B cell (primary cell): ENCODE measurements at regions not wholly inside any gene's neighbourhood (a gene's known extent, or its start where the extent isn't known, plus 50 kb on each side); places are given as distances from the start of the nearest gene placed in this dataset.

Experiments
- ATAC-seq: fragments of 200-7000 bp; cut with Tn5 transposase; one replicate; pipeline ENCODE4 v1.10.0; 2021; ENCODE audit warnings: low read depth, mild to moderate bottlenecking, moderate number of reproducible peaks, moderate library complexity
- CTCF ChIA-PET: fragments of 350-600 bp; sonication (Branson Sonifier 250); formaldehyde crosslinking; loops from one replicate; lab custom pipeline; 2021; ENCODE audit warnings: antibody characterized with exemption, inconsistent platforms; lab: Charles Lee
- POLR2A ChIA-PET: fragments of 350-600 bp; sonication (Branson Sonifier 250); formaldehyde crosslinking; loops from one replicate; lab custom pipeline; 2021; ENCODE audit warnings: antibody characterized with exemption; lab: Charles Lee
- DNase-seq: peaks from one replicate; pipeline ENCODE4 v3.0.0; 2013
- H2AFZ ChIP-seq: 2 replicates; pipeline ENCODE4 v1.6.1; 2012; ENCODE audit warnings: mild to moderate bottlenecking, low read depth, low read length; ENCODE audit not compliant: insufficient read depth, poor library complexity, severe bottlenecking
- H3K27ac ChIP-seq, 2 donors: 1 replicate in 1 of 2; 2 replicates in 1 of 2; pipeline ENCODE4 v1.5.1; 2012 to 2013; ENCODE audit warnings: low read length in 2 of 2, mild to moderate bottlenecking in 2 of 2, moderate library complexity in 1 of 2
- H3K27me3 ChIP-seq, 4 experiments: fragments of 200-600 bp in 1 of 4; sonication (generic) in 1 of 4; replicated peaks in 1 of 4; 1 replicate in 2 of 4; 2 replicates in 2 of 4; pipeline versions ENCODE4 v1.6.1 to v1.7.0; 2013 to 2016; ENCODE audit warnings: low read length in 3 of 4, mild to moderate bottlenecking in 2 of 4, mixed read lengths in 1 of 4, moderate library complexity in 1 of 4; ENCODE audit not compliant: insufficient read depth in 4 of 4, control insufficient read depth in 3 of 4; ENCODE audit errors: control extremely low read depth in 1 of 4
- H3K36me3 ChIP-seq, 2 experiments: replicated peaks in 1 of 2; 1 replicate in 1 of 2; 2 replicates in 1 of 2; pipeline versions ENCODE4 v1.6.1 to v1.7.1; 2013; ENCODE audit warnings: low read length in 1 of 2; ENCODE audit not compliant: insufficient read depth in 2 of 2, control insufficient read depth in 1 of 2; ENCODE audit errors: control extremely low read depth in 1 of 2, extremely low read depth in 1 of 2
- H3K4me1 ChIP-seq, 2 donors: fragments of 200-600 bp in 1 of 2; sonication (generic) in 1 of 2; 1 replicate in 1 of 2; 2 replicates in 1 of 2; pipeline versions ENCODE4 v1.5.1 to v1.6.1; 2013 to 2017; ENCODE audit warnings: low read length in 2 of 2; ENCODE audit not compliant: control insufficient read depth in 2 of 2, insufficient read depth in 2 of 2
- H3K4me2 ChIP-seq: replicated peaks from 2 replicates; pipeline ENCODE3; 2012; ENCODE audit warnings: mild to moderate bottlenecking, low read depth, low read length; ENCODE audit not compliant: poor library complexity, severe bottlenecking
- H3K4me3 ChIP-seq, 5 experiments: fragments of 200-600 bp in 1 of 5; sonication (generic) in 1 of 5; 1 replicate in 3 of 5; 2 replicates in 2 of 5; pipeline versions ENCODE4 v1.5.1 to v1.7.0; 2011 to 2016; ENCODE audit warnings: low read length in 4 of 5, mild to moderate bottlenecking in 4 of 5, low read depth in 2 of 5, control low read depth in 1 of 5, moderate library complexity in 1 of 5; ENCODE audit not compliant: insufficient read depth in 1 of 5; ENCODE audit errors: control extremely low read depth in 1 of 5, extremely low read depth in 1 of 5
- H3K79me2 ChIP-seq: fragments of 200-600 bp; sonication (generic); one replicate; pipeline ENCODE4 v1.6.0; 2016; ENCODE audit warnings: low read length; ENCODE audit not compliant: control insufficient read depth, insufficient read depth
- H3K9ac ChIP-seq: fragments of 200-600 bp; sonication (generic); 2 replicates; pipeline ENCODE4 v1.6.1; 2017; ENCODE audit warnings: mild to moderate bottlenecking, low read length, moderate library complexity
- H3K9me3 ChIP-seq, 3 donors: one replicate each; pipeline versions ENCODE4 v1.6.1 to v1.7.1; 2013; ENCODE audit warnings: low read length in 2 of 3; ENCODE audit not compliant: control insufficient read depth in 2 of 3, insufficient read depth in 1 of 3; ENCODE audit errors: control extremely low read depth in 1 of 3
- H4K20me1 ChIP-seq: 2 replicates; pipeline ENCODE4 v1.6.0; 2012; ENCODE audit warnings: mild to moderate bottlenecking, low read length; ENCODE audit not compliant: insufficient read depth, control insufficient read depth, poor library complexity, severe bottlenecking
- H3K27ac Mint-ChIP-seq: one replicate; pipeline ENCODE4 v1.8.0; 2021; ENCODE audit warnings: mixed read lengths
- H3K27me3 Mint-ChIP-seq: one replicate; pipeline ENCODE4 v1.8.0; 2021; ENCODE audit warnings: mixed read lengths
- H3K4me1 Mint-ChIP-seq: one replicate; pipeline ENCODE4 v1.8.0; 2021; ENCODE audit warnings: mixed read lengths
- H3K4me3 Mint-ChIP-seq: one replicate; pipeline ENCODE4 v1.8.0; 2021; ENCODE audit warnings: mixed read lengths
- H3K9me3 Mint-ChIP-seq: one replicate; pipeline ENCODE4 v1.8.0; 2022; ENCODE audit warnings: mixed read lengths; ENCODE audit not compliant: insufficient read depth
- EZH2 ChIP-seq: IDR thresholded peaks from 2 replicates; pipeline ENCODE4 v1.6.1; 2012; ENCODE audit warnings: borderline replicate concordance, low read depth, mild to moderate bottlenecking, moderate library complexity, low read length; ENCODE audit not compliant: insufficient read depth, poor library complexity, severe bottlenecking
- WGBS: methylation state at CpG from one replicate; pipeline ENCODE4 v1.1.5; 2013; ENCODE audit warnings: missing lambda C conversion rate; ENCODE audit not compliant: insufficient coverage; 5-methylcytosine and 5-hydroxymethylcytosine counted together
- intact Hi-C: fragments of 100-400 bp; cut with micrococcal nuclease; formaldehyde crosslinking; loops from one replicate; pipeline ENCODE4 v1.10.0; 2022
- TF ChIP-seq, protein P1 (sequence below): fragments of 200-600 bp; IDR thresholded peaks from one replicate; pipeline ENCODE4 v1.8.0; 2022; ENCODE audit warnings: antibody characterized with exemption, mild to moderate bottlenecking

DNA sequence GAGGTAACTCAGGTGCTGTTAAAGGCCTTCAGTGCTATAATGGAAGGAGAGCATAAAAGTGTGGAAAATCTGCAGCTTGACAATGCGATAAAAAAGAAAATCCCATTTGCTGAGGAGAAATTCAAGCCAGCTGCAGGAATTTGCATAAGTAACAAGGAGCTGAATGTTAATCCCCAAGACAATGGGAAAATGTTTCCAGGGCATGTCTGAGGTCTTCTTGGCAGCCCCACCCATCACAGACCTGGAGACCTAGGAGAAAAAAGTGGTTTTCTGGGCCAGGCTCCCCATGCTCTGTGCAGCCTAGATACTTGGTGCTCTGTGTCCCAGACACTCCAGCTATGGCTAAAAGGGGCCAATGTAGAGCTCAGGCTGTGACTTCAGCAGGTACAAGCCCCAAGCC, 1159.6 kb downstream of the CDH18 start:
- Histone ChIP-seq H3K4me2 (no peak overlapping the region), H2AFZ (no peak overlapping the region), H3K79me2 (no peaks in the 10 kb centered on the region), H3K4me1 (no peaks in the 10 kb centered on the region), H3K9ac (no peak overlapping the region), H4K20me1 (no peaks in the 10 kb centered on the region), H3K36me3 (no peaks in the 10 kb centered on the region), H3K9me3 (no peaks in the 10 kb centered on the region), H3K27ac (no peak overlapping the region), H3K4me3 (no peak overlapping the region), H3K27me3 (no peaks in the 10 kb centered on the region)
- ATAC-seq: no peak
- H3K27ac Mint-ChIP-seq: no peak overlapping the region
- no peaks in the 10 kb centered on the region for H3K9me3 Mint-ChIP-seq
- no peak for TF ChIP-seq EZH2
- TF ChIP-seq, protein P1, sequence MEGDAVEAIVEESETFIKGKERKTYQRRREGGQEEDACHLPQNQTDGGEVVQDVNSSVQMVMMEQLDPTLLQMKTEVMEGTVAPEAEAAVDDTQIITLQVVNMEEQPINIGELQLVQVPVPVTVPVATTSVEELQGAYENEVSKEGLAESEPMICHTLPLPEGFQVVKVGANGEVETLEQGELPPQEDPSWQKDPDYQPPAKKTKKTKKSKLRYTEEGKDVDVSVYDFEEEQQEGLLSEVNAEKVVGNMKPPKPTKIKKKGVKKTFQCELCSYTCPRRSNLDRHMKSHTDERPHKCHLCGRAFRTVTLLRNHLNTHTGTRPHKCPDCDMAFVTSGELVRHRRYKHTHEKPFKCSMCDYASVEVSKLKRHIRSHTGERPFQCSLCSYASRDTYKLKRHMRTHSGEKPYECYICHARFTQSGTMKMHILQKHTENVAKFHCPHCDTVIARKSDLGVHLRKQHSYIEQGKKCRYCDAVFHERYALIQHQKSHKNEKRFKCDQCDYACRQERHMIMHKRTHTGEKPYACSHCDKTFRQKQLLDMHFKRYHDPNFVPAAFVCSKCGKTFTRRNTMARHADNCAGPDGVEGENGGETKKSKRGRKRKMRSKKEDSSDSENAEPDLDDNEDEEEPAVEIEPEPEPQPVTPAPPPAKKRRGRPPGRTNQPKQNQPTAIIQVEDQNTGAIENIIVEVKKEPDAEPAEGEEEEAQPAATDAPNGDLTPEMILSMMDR: no peak
- H3K4me3 Mint-ChIP-seq: no peak overlapping the region
- ChIA-PET CTCF (no interaction called here), POLR2A (no interaction called here)
- WGBS: 100% methylated on average over 1 of the region's 1 CpG
- intact Hi-C loops: no loop called here
- H3K27me3 Mint-ChIP-seq: no peaks in the 10 kb centered on the region
- H3K4me1 Mint-ChIP-seq: no peaks in the 10 kb centered on the region
- DNase-seq: no peak

DNA sequence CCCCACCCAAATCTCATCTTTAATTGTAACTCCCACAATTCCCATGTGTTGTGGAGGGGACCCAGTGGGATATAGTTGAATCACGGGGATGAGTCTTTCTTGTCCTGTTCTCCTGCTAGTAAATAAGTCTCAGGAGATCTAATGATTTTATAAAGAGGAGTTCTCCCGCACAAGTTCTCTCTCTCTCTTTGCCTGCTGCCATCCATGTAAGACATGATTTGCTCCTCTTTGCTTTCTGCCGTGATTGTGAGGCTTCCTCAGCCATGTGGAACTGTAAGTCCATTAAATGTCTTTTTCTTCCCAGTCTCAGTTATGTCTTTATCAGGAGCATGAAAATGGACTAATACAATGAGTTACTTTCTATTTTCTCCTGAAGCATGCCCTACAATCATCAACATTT, 1158.5 kb downstream of the CDH18 start:
- H3K9me3 ChIP-seq: no peaks in the 10 kb centered on the region
- no peak overlapping the region for H3K4me2 ChIP-seq
- WGBS: no CpG with 5 or more reads among the region's 3 CpGs
- Mint-ChIP-seq H3K27ac (no peak overlapping the region), H3K27me3 (no peaks in the 10 kb centered on the region), H3K4me3 (no peak overlapping the region), H3K9me3 (no peaks in the 10 kb centered on the region), H3K4me1 (no peaks in the 10 kb centered on the region)
- no peaks in the 10 kb centered on the region for H3K27me3 ChIP-seq
- H3K4me1 ChIP-seq: no peaks in the 10 kb centered on the region
- intact Hi-C loops: no loop called here
- TF ChIP-seq, protein P1: no peak
- TF ChIP-seq EZH2: no peak
- ATAC-seq: no peak
- ChIA-PET POLR2A (no interaction called here), CTCF (no interaction called here)
- no peak overlapping the region for H3K9ac ChIP-seq
- no peaks in the 10 kb centered on the region for H3K36me3 ChIP-seq
- DNase-seq: no peak
- H3K27ac ChIP-seq: no peak overlapping the region
- no peaks in the 10 kb centered on the region for H4K20me1 ChIP-seq
- no peak overlapping the region for H3K4me3 ChIP-seq
- no peak overlapping the region for H2AFZ ChIP-seq
- H3K79me2 ChIP-seq: no peaks in the 10 kb centered on the region
